ENCODE measurements at regions not wholly inside any gene's neighbourhood (a gene's known extent, or its start where the extent isn't known, plus 50 kb on each side); places are given as distances from the start of the nearest gene placed in this dataset.

- Histone ChIP-seq H3K9ac (ENCODE audit: low read depth, low read length) (no peak overlapping the region), H3K36me3 (ENCODE audit: insufficient read depth, low read length) (no peaks in the 10 kb centered on the region), H3K4me3 (ENCODE audit: low read length) (no peak overlapping the region), H3K9me3 (replicated peaks; ENCODE audit: low read length) (no peaks in the 10 kb centered on the region), H3K27me3 (ENCODE audit: control insufficient read depth, insufficient read depth, low read length) (no peaks in the 10 kb centered on the region), H3K4me2 (ENCODE audit: low read length) (no peak overlapping the region), H3K4me1 (ENCODE audit: control insufficient read depth, insufficient read depth, low read length) (no peaks in the 10 kb centered on the region)
Measured at GRCh38 chr6:132139611-132140010, 188.4 kb upstream of the CCN2 start.

GRCh38 chr6:132136981-132137380, 185.8 kb upstream of the CCN2 start:
- Histone ChIP-seq H3K9me3 (replicated peaks; ENCODE audit: low read length) (no peaks in the 10 kb centered on the region), H3K4me2 (ENCODE audit: low read length) (no peak overlapping the region), H3K9ac (ENCODE audit: low read depth, low read length) (no peak overlapping the region), H3K4me3 (ENCODE audit: low read length) (no peak overlapping the region), H3K36me3 (ENCODE audit: insufficient read depth, low read length) (no peaks in the 10 kb centered on the region), H3K27me3 (ENCODE audit: control insufficient read depth, insufficient read depth, low read length) (no peaks in the 10 kb centered on the region), H3K4me1 (ENCODE audit: control insufficient read depth, insufficient read depth, low read length) (peaks cover 22% of the 10 kb centered on the region)

GRCh38 chr6:132135409-132135808, 184.2 kb upstream of the CCN2 start:
- Histone ChIP-seq H3K9me3 (replicated peaks; ENCODE audit: low read length) (no peaks in the 10 kb centered on the region), H3K36me3 (ENCODE audit: insufficient read depth, low read length) (no peaks in the 10 kb centered on the region), H3K4me1 (ENCODE audit: control insufficient read depth, insufficient read depth, low read length) (peaks cover 36% of the 10 kb centered on the region), H3K4me2 (ENCODE audit: low read length) (no peak overlapping the region), H3K9ac (ENCODE audit: low read depth, low read length) (no peak overlapping the region), H3K4me3 (ENCODE audit: low read length) (no peak overlapping the region), H3K27me3 (ENCODE audit: control insufficient read depth, insufficient read depth, low read length) (no peaks in the 10 kb centered on the region)

GRCh38 chr6:132133736-132134445, 182.7 kb upstream of the CCN2 start:
- Histone ChIP-seq H3K4me3 (ENCODE audit: low read length) (no peak overlapping the region), H3K27me3 (ENCODE audit: control insufficient read depth, insufficient read depth, low read length) (no peaks in the 10 kb centered on the region), H3K36me3 (ENCODE audit: insufficient read depth, low read length) (no peaks in the 10 kb centered on the region), H3K9me3 (replicated peaks; ENCODE audit: low read length) (no peaks in the 10 kb centered on the region), H3K9ac (ENCODE audit: low read depth, low read length) (peak overlapping the region; percentile 82), H3K4me1 (ENCODE audit: control insufficient read depth, insufficient read depth, low read length) (peaks cover 40% of the 10 kb centered on the region), H3K4me2 (ENCODE audit: low read length) (no peak overlapping the region)

- peaks cover 40% of the 10 kb centered on the region for H3K4me1 ChIP-seq (ENCODE audit: control insufficient read depth, insufficient read depth, low read length)
- no peak overlapping the region for H3K4me3 ChIP-seq (ENCODE audit: low read length)
- no peaks in the 10 kb centered on the region for H3K9me3 ChIP-seq (replicated peaks; ENCODE audit: low read length)
- H3K27me3 ChIP-seq (ENCODE audit: control insufficient read depth, insufficient read depth, low read length), result no peaks in the 10 kb centered on the region
- peak overlapping the region; percentile 82 for H3K9ac ChIP-seq (ENCODE audit: low read depth, low read length)
- no peaks in the 10 kb centered on the region for H3K36me3 ChIP-seq (ENCODE audit: insufficient read depth, low read length)
- H3K4me2 ChIP-seq (ENCODE audit: low read length), result peak overlapping the region; percentile 8
Measured at GRCh38 chr6:132132924-132133639, 181.9 kb upstream of the CCN2 start.

GRCh38 chr6:132132422-132132821, 181.2 kb upstream of the CCN2 start:
- H3K4me1 ChIP-seq (ENCODE audit: control insufficient read depth, insufficient read depth, low read length), result peaks cover 40% of the 10 kb centered on the region
- H3K4me3 ChIP-seq (ENCODE audit: low read length), result peak overlapping the region; percentile 22
- H3K9ac ChIP-seq (ENCODE audit: low read depth, low read length), result peak overlapping the region; percentile 82

GRCh38 chr6:132131758-132132157, 180.6 kb upstream of the CCN2 start:
- Histone ChIP-seq H3K27me3 (ENCODE audit: control insufficient read depth, insufficient read depth, low read length) (no peaks in the 10 kb centered on the region), H3K4me3 (ENCODE audit: low read length) (peak overlapping the region; percentile 44), H3K9me3 (replicated peaks; ENCODE audit: low read length) (no peaks in the 10 kb centered on the region), H3K36me3 (ENCODE audit: insufficient read depth, low read length) (no peaks in the 10 kb centered on the region), H3K4me1 (ENCODE audit: control insufficient read depth, insufficient read depth, low read length) (peaks cover 40% of the 10 kb centered on the region), H3K4me2 (ENCODE audit: low read length) (peak overlapping the region; percentile 68), H3K9ac (ENCODE audit: low read depth, low read length) (peak overlapping the region; percentile 85)

More at GRCh38 chr6:132132422-132132821, 181.2 kb upstream of the CCN2 start:
- Histone ChIP-seq H3K27me3 (ENCODE audit: control insufficient read depth, insufficient read depth, low read length) (no peaks in the 10 kb centered on the region), H3K4me2 (ENCODE audit: low read length) (peak overlapping the region; percentile 63), H3K36me3 (ENCODE audit: insufficient read depth, low read length) (no peaks in the 10 kb centered on the region), H3K9me3 (replicated peaks; ENCODE audit: low read length) (no peaks in the 10 kb centered on the region)

GRCh38 chr6:132131351-132131750, 180.2 kb upstream of the CCN2 start:
- H3K27me3 ChIP-seq (ENCODE audit: control insufficient read depth, insufficient read depth, low read length), result no peaks in the 10 kb centered on the region
- H3K4me3 ChIP-seq (ENCODE audit: low read length), result peak overlapping the region; percentile 44
- H3K9me3 ChIP-seq (replicated peaks; ENCODE audit: low read length), result no peaks in the 10 kb centered on the region
- peak overlapping the region; percentile 68 for H3K4me2 ChIP-seq (ENCODE audit: low read length)
- H3K36me3 ChIP-seq (ENCODE audit: insufficient read depth, low read length), result no peaks in the 10 kb centered on the region
- peak overlapping the region; percentile 85 for H3K9ac ChIP-seq (ENCODE audit: low read depth, low read length)
- peaks cover 40% of the 10 kb centered on the region for H3K4me1 ChIP-seq (ENCODE audit: control insufficient read depth, insufficient read depth, low read length)

GRCh38 chr6:132130626-132131298, 179.6 kb upstream of the CCN2 start:
- Histone ChIP-seq H3K9ac (ENCODE audit: low read depth, low read length) (peak overlapping the region; percentile 85), H3K36me3 (ENCODE audit: insufficient read depth, low read length) (no peaks in the 10 kb centered on the region), H3K4me2 (ENCODE audit: low read length) (peak overlapping the region; percentile 68), H3K4me3 (ENCODE audit: low read length) (peak overlapping the region; percentile 44), H3K27me3 (ENCODE audit: control insufficient read depth, insufficient read depth, low read length) (no peaks in the 10 kb centered on the region), H3K4me1 (ENCODE audit: control insufficient read depth, insufficient read depth, low read length) (peaks cover 40% of the 10 kb centered on the region), H3K9me3 (replicated peaks; ENCODE audit: low read length) (no peaks in the 10 kb centered on the region)

GRCh38 chr6:132128424-132128823, 177.3 kb upstream of the CCN2 start:
- H3K36me3 ChIP-seq (ENCODE audit: insufficient read depth, low read length), result no peaks in the 10 kb centered on the region
- H3K9me3 ChIP-seq (replicated peaks; ENCODE audit: low read length), result no peaks in the 10 kb centered on the region
- peaks cover 33% of the 10 kb centered on the region for H3K4me1 ChIP-seq (ENCODE audit: control insufficient read depth, insufficient read depth, low read length)
- no peak overlapping the region for H3K9ac ChIP-seq (ENCODE audit: low read depth, low read length)
- no peak overlapping the region for H3K4me2 ChIP-seq (ENCODE audit: low read length)
- H3K27me3 ChIP-seq (ENCODE audit: control insufficient read depth, insufficient read depth, low read length), result no peaks in the 10 kb centered on the region
- no peak overlapping the region for H3K4me3 ChIP-seq (ENCODE audit: low read length)

- no peak overlapping the region for H3K4me3 ChIP-seq (ENCODE audit: low read length)
- H3K9me3 ChIP-seq (replicated peaks; ENCODE audit: low read length), result no peaks in the 10 kb centered on the region
- no peak overlapping the region for H3K9ac ChIP-seq (ENCODE audit: low read depth, low read length)
- no peaks in the 10 kb centered on the region for H3K27me3 ChIP-seq (ENCODE audit: control insufficient read depth, insufficient read depth, low read length)
- H3K4me1 ChIP-seq (ENCODE audit: control insufficient read depth, insufficient read depth, low read length), result peaks cover 12% of the 10 kb centered on the region
- no peak overlapping the region for H3K4me2 ChIP-seq (ENCODE audit: low read length)
- H3K36me3 ChIP-seq (ENCODE audit: insufficient read depth, low read length), result no peaks in the 10 kb centered on the region
Measured at GRCh38 chr6:132126150-132126549, 175.0 kb upstream of the CCN2 start.

Measured in skeletal muscle satellite cell (primary cell).